Kidney epithelial cell (primary cell): ENCODE measurements at regions not wholly inside any gene's neighbourhood (a gene's known extent, or its start where the extent isn't known, plus 50 kb on each side); places are given as distances from the start of the nearest gene placed in this dataset.

ENCODE experiments used
- DNase-seq: peaks from one replicate; pipeline ENCODE4 v3.0.0-alpha.2; 2010; ENCODE audit warnings: low read depth
- H3K27me3 ChIP-seq: 2 replicates; pipeline ENCODE4 v1.6.0; 2011; ENCODE audit warnings: low read length; ENCODE audit not compliant: control insufficient read depth, insufficient read depth
- H3K36me3 ChIP-seq: 2 replicates; pipeline ENCODE4 v1.5.1; 2011; ENCODE audit warnings: low read length; ENCODE audit not compliant: control insufficient read depth, insufficient read depth
- H3K4me3 ChIP-seq: 2 replicates; pipeline ENCODE4 v1.5.1; 2011; ENCODE audit warnings: low read depth, mild to moderate bottlenecking, control low read depth, low read length
- TF ChIP-seq, protein P1 (sequence below): IDR thresholded peaks from 2 replicates; pipeline ENCODE4 v1.5.1; 2011; ENCODE audit warnings: mild to moderate bottlenecking, moderate library complexity, low read length, control low read depth, inconsistent platforms; ENCODE audit not compliant: insufficient read depth, poor library complexity, severe bottlenecking

DNA sequence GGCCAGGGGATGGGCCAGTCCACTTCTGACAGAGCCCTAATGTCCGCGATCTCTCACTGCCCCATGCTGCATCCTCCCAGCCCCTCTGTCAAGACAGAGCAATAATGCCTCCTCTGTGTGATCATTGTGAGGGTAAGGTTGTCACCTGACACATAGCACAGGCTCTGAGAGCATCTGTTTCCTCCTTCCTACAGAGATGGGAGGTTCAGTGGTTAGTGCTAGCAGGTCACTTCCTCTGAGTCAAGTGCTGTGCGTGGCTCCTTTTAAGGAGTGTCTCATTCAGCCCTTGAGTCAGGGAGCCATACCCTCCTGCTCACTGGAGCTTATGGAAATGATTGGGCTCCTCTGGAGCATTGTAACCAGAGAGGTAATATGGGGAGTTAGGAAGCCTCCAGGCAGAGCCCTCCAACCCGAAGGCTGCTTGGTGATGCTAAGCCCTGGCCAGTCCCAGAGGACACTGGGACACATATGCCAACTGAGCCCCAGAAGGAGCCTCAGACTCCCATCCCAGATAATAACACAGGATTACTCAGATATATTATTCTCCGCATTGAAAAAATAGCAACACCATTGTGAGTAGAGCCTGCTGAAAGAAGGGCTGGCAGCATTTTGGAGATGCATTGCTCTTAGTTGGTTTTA lies 189.0 kb downstream of the GALNT1 start:
- Histone ChIP-seq H3K36me3 (no peaks in the 10 kb centered on the region), H3K4me3 (no peak overlapping the region), H3K27me3 (no peaks in the 10 kb centered on the region)
- TF ChIP-seq, protein P1, sequence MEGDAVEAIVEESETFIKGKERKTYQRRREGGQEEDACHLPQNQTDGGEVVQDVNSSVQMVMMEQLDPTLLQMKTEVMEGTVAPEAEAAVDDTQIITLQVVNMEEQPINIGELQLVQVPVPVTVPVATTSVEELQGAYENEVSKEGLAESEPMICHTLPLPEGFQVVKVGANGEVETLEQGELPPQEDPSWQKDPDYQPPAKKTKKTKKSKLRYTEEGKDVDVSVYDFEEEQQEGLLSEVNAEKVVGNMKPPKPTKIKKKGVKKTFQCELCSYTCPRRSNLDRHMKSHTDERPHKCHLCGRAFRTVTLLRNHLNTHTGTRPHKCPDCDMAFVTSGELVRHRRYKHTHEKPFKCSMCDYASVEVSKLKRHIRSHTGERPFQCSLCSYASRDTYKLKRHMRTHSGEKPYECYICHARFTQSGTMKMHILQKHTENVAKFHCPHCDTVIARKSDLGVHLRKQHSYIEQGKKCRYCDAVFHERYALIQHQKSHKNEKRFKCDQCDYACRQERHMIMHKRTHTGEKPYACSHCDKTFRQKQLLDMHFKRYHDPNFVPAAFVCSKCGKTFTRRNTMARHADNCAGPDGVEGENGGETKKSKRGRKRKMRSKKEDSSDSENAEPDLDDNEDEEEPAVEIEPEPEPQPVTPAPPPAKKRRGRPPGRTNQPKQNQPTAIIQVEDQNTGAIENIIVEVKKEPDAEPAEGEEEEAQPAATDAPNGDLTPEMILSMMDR: no peak
- no peak for DNase-seq

DNA sequence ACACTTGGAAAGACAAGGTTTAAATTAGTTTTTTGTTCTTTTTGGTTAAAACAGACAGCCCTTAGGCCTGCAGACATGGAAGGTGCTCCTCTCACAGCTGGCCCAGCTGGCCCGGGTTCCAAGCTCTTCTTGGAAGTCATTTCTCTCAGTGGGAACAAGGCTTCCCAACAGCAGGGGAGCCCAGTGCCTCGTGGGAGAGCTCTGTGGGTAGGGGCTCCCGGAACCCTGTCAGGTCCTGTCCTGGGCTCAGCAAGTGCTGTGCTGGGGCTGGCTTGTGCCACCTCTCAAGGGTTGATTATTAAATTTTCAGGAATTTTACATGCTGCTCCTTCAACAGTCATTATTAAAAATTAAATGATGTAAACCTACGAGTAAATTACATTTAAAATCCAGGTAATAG lies 189.6 kb downstream of the GALNT1 start:
- H3K4me3 ChIP-seq: no peak overlapping the region
- TF ChIP-seq, protein P1: no peak
- no peaks in the 10 kb centered on the region for H3K27me3 ChIP-seq
- DNase-seq: no peak
- no peaks in the 10 kb centered on the region for H3K36me3 ChIP-seq

DNA sequence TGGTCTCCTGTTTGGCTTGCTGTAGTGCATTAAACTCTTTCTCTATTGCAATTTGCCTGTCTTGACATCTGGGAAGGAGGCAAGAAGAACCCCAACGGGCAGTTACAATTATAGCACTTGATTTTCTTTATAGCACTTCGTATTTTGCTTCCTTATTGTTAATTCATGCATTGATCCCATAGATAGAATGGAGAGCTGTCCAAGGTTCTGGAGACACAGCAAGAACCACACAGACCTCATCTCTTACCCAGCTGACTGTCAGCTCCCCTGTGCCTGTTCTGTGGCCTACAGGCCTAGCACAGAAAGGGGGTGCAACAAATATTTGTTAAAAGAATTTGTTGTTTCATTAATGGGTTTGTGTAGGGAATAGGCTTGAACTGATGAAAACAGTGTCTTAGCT lies 194.3 kb downstream of the GALNT1 start:
- no peaks in the 10 kb centered on the region for H3K36me3 ChIP-seq
- H3K4me3 ChIP-seq: no peak overlapping the region
- TF ChIP-seq, protein P1: no peak
- DNase-seq: no peak
- H3K27me3 ChIP-seq: peaks cover 2% of the 10 kb centered on the region

DNA sequence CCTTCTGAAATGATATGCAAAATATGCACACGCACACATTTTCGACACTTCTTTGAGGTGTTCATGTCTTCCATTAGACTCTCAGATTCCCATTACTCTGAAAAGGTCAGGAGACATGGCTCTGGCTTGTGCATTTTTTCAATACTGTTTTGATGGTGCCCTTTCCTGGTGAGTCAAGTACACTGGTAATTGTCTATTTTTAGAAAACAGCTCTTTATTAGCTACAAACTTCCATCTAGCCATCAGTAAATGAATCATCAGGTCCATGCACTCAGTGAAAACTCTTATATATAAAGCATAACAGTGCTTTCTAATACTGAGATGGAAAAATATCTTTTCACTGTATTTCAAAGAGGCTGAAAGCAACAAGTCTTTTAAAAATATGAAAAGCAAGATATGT lies 194.9 kb downstream of the GALNT1 start:
- H3K36me3 ChIP-seq: no peaks in the 10 kb centered on the region
- no peak for DNase-seq
- no peak overlapping the region for H3K4me3 ChIP-seq
- TF ChIP-seq, protein P1: no peak
- H3K27me3 ChIP-seq: peaks cover 2% of the 10 kb centered on the region

DNA sequence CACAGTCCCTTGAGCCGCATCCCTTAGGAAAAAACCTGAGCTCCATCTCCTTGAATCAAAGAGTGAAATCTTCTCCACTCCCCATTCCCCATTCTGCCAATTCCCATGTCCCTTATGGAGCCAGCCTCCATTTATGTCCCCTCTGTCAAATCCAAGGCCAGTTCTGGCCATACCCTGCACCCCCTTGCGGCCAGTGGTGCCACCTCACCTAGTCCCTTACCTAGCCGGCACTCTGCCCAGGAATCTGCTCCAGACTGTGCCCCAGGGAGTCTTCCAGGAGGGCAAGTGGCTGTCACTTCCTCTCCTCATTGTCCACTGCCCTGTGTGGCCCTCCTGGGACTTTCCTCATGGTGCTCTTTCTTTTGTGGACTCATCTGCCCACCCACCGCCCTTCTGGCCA lies 195.4 kb upstream of the RMP24 start:
- TF ChIP-seq, protein P1: no peak
- Histone ChIP-seq H3K4me3 (no peak overlapping the region), H3K36me3 (no peaks in the 10 kb centered on the region), H3K27me3 (peaks cover 2% of the 10 kb centered on the region)
- DNase-seq: no peak

DNA sequence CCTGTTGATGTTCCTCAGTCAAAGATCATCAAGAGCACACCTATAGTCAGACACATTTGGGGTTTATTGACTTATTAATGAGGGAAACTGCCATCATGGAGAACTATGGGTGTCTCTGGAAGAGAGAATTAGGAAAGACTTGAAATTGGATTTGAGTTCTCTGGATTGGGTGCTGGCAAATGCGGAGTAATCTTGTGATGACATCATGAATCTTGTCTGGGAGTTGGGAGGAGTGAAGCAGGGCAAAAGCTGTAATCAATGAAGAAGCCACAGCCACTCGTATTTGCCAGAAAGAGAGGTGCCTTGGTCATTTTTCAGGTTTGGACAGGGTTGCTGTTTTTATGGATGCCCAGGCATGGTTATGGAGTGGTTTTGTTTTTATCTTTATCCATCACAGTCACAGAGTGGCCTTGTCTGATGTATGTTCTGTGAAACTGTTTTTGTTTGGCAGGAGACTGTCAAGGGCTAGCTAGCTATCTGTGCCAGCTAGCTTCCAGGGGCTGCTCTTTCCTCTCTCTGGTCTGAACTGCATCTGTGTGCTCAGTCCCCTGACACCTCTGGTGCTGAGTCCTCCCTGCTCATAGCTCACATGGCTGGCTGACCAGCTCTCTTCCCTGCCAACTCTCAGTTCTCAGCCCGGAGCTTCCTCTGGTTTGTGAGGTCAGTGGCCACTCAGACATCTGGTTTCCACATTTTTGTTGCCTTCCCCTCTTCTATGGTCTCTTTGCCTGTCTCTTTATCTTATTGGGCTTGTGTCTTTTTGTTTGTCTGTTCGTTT lies 193.4 kb upstream of the RMP24 start:
- Histone ChIP-seq H3K27me3 (peaks cover 2% of the 10 kb centered on the region), H3K4me3 (no peak overlapping the region), H3K36me3 (no peaks in the 10 kb centered on the region)
- DNase-seq: no peak
- TF ChIP-seq, protein P1: no peak
